ELR (cell line): ENCODE measurements at regions not wholly inside any gene's neighbourhood (a gene's known extent, or its start where the extent isn't known, plus 50 kb on each side); places are given as distances from the start of the nearest gene placed in this dataset.

ENCODE experiments used
- DNase-seq: peaks from one replicate; pipeline ENCODE4 v3.0.0-alpha.2; 2015; ENCODE audit warnings: low read depth

DNA sequence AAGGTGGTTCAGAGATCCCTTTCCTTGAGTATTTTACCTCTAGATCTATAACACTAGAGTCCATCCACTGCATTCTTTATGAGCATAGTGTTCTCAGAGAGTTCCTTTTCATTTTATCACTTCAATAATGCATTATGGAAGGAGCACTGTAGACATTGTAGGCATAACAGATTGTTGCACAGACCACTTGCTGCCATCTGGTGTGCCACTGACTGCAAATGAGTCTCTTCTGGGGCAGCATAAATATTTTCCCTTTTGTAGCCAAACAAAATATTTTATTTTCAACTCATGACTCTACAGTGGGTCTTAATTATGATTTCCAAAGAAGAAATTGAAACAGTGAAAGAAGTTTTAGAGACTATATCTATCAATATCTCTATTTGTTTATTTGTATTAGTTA, 290.4 kb downstream of the OLFM3 start:
- no peak for DNase-seq

DNA sequence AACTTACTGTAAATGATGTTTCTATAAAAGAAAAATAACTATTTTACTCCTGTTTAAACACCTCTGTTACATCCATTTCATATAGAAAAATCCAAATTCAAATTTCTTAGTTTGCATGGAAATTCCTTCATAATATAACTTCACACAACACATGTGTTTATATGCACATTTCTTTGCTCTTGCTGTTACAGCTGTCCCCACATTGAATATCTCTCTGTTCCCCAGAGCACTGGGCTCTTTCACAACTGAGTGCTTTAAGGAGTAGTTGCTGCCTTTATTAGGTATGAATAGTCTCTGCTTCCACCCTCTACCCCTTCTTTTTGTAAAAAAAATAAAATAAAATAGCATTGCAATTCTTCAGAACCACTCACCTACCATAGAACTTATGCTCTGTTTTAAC, 287.0 kb downstream of the OLFM3 start:
- no peak for DNase-seq

DNA sequence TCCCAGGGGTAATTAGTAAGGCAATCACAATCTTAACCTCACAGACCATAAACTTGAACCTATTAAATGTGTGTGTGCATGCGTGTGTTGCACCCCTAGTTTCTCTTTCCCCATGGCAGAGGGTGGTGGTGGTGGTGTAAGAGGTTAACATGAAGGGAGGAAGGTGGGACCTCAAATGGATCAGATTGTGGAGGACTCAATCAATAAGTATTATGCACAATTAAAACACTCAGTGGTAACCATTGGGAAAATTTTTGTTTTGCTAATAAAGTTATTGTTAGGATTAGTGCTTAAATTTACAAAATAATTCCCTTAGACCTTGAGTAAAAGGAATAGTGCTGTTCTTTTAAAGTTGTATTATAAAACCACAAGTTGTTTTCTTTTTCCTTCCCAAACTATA, 283.0 kb downstream of the OLFM3 start:
- no peak for DNase-seq

DNA sequence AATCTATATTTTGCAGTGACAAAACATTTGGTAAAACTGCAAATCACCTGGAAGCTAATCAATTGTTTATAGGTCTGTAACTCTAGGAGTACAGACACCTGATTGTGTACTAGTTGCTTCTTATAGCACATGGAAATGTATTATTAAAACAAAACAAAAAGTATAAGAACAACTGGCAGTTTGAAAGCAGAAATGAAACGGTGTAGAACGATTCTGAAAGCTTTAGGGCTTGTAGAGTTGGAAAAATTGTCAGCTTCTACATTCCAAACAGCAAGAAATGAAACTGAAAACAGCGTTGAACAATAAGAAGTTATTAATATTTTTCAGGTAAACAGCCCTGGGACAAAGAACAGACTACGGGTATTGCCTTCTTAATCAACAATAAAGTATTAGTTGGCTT, 273.3 kb downstream of the OLFM3 start:
- no peak for DNase-seq

DNA sequence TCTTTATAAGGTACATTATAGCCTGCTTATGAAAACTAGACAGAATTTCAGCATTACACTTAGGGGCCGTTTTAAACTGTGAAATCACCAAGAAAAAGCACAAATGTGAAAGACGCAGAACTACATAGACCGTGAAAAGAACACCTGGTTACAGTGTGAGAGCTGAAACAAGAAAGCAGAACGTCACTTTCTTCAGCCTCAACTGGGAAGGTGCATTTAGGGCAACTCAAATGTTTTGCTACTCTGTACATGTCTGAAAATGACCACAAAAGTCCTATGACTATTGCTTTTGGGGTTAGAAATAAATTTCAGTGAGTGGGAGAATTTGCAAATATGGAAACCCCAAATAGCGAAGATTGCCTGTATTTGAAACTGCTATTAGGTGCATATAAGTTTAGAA, 268.7 kb downstream of the OLFM3 start:
- no peak for DNase-seq

DNA sequence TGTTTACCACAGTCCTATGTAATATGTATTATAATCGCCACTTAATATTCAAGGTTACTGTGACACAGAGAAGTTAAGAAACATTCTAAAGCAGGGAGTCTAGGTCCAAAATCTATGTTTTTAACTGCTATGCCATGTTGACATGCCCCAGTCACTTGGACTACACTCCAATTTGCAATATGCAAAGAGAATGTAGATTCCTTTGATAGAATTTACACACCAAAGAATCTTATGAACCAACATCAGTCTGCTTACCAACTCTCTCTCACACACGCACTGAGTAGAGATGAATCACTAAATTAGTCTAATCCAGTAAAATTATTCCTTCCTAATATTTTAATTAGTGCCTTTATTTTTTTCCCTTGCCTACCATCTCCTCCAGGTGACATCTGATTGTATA, 266.2 kb downstream of the OLFM3 start:
- no peak for DNase-seq

DNA sequence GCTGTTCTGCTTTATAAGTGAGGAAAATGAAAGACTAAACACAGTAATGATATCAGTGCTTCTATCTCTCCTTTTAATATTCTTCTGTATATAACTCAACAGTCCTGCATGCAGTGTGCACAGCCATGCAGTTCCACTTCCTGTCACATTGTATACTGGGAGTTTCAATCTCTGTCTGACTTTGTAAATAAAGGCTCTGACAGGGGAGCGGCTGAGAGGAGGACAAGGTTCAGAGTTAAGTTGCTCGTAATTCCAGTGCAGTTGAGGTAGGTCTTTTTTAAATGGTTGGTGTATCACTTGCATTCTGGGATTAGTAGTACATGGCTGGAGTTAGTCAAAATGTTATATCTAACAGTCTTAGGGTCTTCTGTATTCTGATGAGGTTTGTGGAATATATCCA, 264.5 kb downstream of the OLFM3 start:
- DNase-seq, result no peak

DNA sequence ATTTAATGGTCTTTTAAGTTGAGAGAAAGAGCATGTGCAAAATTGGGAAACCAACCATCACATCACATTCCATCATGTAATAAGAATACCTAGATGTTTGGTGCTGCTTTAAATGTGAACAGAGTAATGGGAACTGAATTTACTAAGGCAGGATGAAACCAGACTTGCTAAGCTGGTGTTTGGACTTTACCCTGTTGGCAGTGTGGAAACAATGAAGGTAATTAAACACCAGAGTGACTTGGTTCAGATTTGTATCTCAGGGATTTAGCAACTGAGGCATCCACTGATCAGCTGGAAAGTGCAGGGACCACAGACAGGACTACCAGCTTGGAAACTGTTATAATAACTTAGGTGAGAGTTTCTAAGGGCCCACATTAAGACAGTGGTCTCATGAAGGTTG, 263.4 kb downstream of the OLFM3 start:
- no peak for DNase-seq

DNA sequence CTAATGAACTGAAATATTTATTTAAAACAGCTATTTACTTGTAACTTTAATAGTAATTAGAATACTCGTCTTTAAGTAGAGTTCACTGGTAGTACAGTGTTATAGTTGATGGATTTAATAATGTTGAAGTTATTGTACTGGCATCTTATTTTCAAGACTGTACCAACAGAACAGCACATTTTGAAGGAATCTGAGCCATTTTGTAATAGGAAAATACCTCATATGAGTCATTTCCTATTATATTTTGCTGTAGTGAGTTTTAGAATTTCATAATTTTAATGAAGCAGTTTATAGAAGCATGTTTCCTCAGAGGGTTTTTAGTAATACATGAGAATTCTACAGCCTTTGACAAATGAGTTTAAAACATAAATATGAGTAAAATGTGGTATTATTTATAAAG, 258.3 kb downstream of the OLFM3 start:
- peak; percentile 83 for DNase-seq

DNA sequence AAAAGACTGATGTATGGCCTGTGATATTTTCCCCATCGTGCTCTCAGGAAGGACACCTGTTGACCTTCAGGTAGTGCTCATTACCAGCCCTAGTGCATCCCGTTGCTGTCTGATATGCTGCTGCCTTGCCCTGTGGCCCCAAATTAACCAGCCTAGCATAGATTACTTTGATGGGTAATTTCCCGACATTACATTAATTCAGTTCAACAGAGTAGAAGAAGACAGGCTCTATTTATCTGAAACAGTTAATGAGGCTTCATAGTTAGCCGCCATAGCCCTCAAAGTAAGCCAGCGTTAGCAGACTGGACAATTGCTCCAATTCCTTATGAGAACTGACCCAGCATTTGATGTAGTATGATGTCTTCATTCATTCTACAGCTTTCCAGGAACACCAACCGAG, 257.6 kb downstream of the OLFM3 start:
- no peak for DNase-seq

DNA sequence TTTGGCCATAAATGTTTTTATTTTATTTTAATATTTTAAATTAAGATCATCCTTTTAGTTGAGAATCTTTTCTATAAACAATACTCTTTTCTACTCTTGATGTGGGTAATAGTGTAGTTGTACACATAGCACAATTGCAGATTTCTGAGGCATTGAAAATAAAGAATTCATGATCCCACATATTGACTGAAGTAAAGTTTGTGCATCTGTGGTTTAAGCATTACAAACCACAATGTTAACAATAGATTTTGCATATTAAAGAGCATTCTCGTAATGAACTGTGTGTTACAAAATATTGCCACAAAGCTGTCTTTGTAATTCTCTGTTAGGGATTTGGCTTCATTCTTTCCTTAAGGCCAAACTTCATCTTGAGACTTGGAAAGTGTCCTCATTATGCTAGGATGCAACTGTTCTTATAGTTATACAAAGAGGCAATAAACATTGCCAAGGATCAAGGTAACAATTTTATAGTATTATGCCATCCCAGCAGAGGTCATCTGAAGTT, 256.8 kb downstream of the OLFM3 start:
- DNase-seq, result no peak

DNA sequence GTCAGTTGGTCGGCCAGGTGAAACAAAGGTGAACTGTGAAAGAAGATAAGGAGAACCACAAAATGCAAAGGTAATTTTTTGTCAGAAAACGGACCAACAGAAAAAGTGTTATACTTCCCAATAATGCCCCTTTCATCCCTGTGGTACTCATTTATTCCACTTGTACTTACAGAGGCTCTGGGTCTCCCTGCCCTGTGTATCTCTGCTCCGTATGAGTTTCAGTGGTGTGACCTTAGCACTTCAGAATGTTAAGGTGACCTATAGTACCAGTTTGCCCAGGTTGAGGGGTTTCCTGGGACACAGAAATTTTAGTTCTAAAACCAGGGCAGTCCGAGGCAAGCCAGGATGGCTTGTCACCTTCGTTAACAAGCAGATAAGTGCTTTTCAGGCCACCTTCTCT, 254.8 kb downstream of the OLFM3 start:
- no peak for DNase-seq

DNA sequence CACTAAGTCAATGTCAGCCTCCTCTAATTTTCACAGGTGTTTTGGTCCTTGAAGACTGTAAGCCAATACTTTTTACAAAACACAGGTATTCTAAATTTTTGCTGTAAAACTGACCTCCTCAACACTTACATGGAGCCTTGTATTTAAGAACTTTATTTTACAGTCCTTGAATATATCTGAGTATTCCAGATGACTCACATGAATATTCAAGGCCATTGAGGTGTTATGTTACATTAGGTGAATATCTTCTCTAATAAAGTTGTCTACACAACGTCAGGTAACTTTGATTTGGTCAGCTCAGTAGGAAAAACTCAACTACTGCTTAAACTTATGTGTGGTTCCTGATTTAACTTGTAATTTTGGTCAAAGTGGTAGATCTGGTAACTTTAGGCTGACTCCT, 254.2 kb downstream of the OLFM3 start:
- DNase-seq, result no peak

DNA sequence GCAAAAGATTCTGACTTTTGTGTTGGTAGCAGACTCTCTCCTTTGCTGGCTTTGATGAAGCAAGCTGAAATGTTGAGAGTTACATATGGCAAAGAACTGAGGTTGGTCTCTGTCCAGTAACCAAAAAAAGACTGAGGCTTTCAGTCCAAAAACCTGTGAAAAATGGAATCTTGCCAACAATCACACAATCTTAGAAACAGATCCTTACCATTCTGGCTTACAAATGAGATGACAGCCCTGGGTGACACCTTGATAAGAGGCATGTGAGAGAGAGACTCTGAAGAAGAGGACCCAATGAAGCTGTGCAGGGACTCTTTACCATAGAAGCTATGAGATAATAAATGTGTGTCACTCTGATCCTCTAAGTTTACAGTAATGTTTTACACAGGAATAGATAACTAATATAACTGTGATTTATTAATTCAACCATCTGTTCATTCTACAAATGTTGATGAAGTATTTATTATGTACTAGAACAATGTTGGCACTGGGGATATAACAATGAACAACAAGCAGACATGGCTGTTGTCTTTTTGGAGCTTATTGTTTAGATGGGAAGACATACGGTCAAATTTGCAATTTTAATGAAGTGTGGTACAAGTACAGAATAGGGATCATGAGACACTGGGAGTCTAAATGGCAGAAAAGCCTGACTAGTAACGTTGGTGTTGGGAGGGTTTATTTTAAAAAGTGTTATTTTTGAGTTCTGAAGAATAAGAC, 251.0 kb downstream of the OLFM3 start:
- DNase-seq, result no peak

DNA sequence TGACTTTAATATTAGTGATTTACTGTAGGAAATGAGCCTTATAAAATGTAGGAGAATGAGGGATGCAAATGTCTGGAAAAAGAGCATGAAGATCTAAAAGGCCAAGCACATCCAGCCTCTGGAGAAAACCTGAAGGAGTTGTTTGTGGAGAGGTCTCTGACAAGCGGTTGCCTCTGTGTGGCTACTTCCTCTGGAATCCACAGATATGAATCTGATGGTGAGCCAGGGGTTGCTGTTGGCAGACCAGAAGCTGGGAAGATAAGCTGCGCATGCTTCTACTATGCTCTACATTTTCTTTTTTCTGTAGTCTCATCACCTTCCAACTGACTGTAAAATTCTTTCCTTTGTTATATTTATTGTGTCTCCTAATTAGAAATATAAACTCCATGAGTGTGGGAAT, 248.6 kb downstream of the OLFM3 start:
- no peak for DNase-seq
